Gastrocnemius medialis (tissue), 4 donors: ENCODE measurements at regions not wholly inside any gene's neighbourhood (a gene's known extent, or its start where the extent isn't known, plus 50 kb on each side); places are given as distances from the start of the nearest gene placed in this dataset.

Experiments
- POLR2A ChIP-seq, 2 donors: fragments of 450-650 bp; IDR thresholded peaks; one replicate each; pipeline ENCODE4 v1.6.1; 2017; ENCODE audit warnings: antibody characterized with exemption in 2 of 2, mild to moderate bottlenecking in 2 of 2, moderate library complexity in 2 of 2
- TF ChIP-seq, protein P1 (sequence below), 5 experiments: fragments of 450-650 bp in 3 of 5; fragments of 200-600 bp in 2 of 5; sonication (generic) in 2 of 5; IDR thresholded peaks in 4 of 5; conservative IDR thresholded peaks in 1 of 5; 1 replicate in 4 of 5; 2 replicates in 1 of 5; pipeline ENCODE4 v1.5.1; 2016 to 2019; ENCODE audit warnings: antibody characterized with exemption in 5 of 5, mild to moderate bottlenecking in 3 of 5, moderate library complexity in 3 of 5

DNA sequence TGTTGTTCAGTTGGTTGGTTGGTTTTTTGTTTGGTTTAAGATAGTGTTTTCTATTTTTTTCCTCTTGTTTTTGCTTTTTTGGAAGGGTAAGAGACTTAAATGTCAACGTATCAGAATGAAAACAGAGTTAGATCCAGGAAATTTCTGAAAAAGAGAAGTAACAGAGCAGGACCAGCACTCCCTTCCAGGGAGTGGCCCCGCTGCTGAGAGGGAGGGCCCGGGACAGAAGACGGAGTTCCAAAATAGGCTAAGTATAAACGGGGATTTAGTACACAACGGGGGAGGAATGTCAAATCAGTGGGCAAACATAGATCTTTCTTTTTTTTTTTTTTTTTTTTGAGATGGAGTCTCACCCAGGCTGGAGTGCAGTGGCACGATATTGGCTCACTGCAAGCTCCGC lies 92.7 kb upstream of the RUFY1 start:
- TF ChIP-seq POLR2A (IDR thresholded peaks at IDR 0.05) = no peak
- TF ChIP-seq, protein P1, sequence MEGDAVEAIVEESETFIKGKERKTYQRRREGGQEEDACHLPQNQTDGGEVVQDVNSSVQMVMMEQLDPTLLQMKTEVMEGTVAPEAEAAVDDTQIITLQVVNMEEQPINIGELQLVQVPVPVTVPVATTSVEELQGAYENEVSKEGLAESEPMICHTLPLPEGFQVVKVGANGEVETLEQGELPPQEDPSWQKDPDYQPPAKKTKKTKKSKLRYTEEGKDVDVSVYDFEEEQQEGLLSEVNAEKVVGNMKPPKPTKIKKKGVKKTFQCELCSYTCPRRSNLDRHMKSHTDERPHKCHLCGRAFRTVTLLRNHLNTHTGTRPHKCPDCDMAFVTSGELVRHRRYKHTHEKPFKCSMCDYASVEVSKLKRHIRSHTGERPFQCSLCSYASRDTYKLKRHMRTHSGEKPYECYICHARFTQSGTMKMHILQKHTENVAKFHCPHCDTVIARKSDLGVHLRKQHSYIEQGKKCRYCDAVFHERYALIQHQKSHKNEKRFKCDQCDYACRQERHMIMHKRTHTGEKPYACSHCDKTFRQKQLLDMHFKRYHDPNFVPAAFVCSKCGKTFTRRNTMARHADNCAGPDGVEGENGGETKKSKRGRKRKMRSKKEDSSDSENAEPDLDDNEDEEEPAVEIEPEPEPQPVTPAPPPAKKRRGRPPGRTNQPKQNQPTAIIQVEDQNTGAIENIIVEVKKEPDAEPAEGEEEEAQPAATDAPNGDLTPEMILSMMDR (IDR thresholded peaks at IDR 0.05 in 4 of 5, conservative IDR thresholded peaks at IDR 0.05 in 1 of 5) = no peak
